IMR-90 (cell line): ENCODE measurements at regions not wholly inside any gene's neighbourhood (a gene's known extent, or its start where the extent isn't known, plus 50 kb on each side); places are given as distances from the start of the nearest gene placed in this dataset.

Experiments used
- ATAC-seq: fragments of 200-7000 bp; cut with Tn5 transposase; 2 replicates; pipeline ENCODE4 v1.9.1; 2020; ENCODE audit warnings: low read depth, mild to moderate bottlenecking, moderate library complexity
- BruUV-seq: library from RNA; stranded (reverse); fragments of 400-500 nt; replicated peaks from 2 replicates; lab custom pipeline; 2021; lab: Mats Ljungman, UMichigan
- CTCF ChIA-PET: fragments of 300-600 bp; formaldehyde crosslinking; extraction: SDS; loops from one replicate; lab custom pipeline; 2021; ENCODE audit warnings: antibody characterized with exemption; lab: Yijun Ruan, JAX
- POLR2A ChIA-PET: fragments of 300-600 bp; sonication (Branson Sonifier 250); formaldehyde crosslinking; loops from one replicate; lab custom pipeline; 2022; ENCODE audit warnings: antibody characterized with exemption; ENCODE audit not compliant: unreplicated experiment; lab: Charles Lee
- DNase-seq: peaks from one replicate; pipeline ENCODE4 v3.0.0; 2013
- H2AFZ ChIP-seq: replicated peaks from 2 replicates; pipeline ENCODE3; 2013; ENCODE audit warnings: low read length, mild to moderate bottlenecking; ENCODE audit not compliant: poor library complexity
- H2AK5ac ChIP-seq: 2 replicates; pipeline ENCODE4 v1.6.1; 2013; ENCODE audit warnings: low read depth, low read length, inconsistent platforms
- H2AK9ac ChIP-seq: replicated peaks from 2 replicates; pipeline ENCODE3; 2013; ENCODE audit warnings: mild to moderate bottlenecking, low read depth, low read length, moderate library complexity; ENCODE audit not compliant: poor library complexity
- H2BK120ac ChIP-seq: 2 replicates; pipeline ENCODE4 v1.6.1; 2013; ENCODE audit warnings: low read depth, low read length, inconsistent platforms
- H2BK15ac ChIP-seq: 3 replicates; pipeline ENCODE4 v1.6.1; 2013; ENCODE audit warnings: low read depth, low read length, inconsistent platforms
- H2BK20ac ChIP-seq: 2 replicates; pipeline ENCODE4 v1.6.1; 2013; ENCODE audit warnings: low read depth, mild to moderate bottlenecking, inconsistent platforms, low read length, moderate library complexity
- H2BK5ac ChIP-seq: 2 replicates; pipeline ENCODE4 v1.6.1; 2013; ENCODE audit warnings: mild to moderate bottlenecking, low read depth, low read length, inconsistent platforms; ENCODE audit not compliant: poor library complexity, severe bottlenecking
- H3K14ac ChIP-seq: replicated peaks from 2 replicates; pipeline ENCODE4 v1.6.1; 2013; ENCODE audit warnings: low read depth, low read length, inconsistent platforms
- H3K18ac ChIP-seq: 2 replicates; pipeline ENCODE4 v1.6.1; 2013; ENCODE audit warnings: low read depth, low read length, control low read depth
- H3K23ac ChIP-seq: 2 replicates; pipeline ENCODE4 v1.6.1; 2013; ENCODE audit warnings: low read depth, low read length, inconsistent platforms
- H3K27ac ChIP-seq: 2 replicates; pipeline ENCODE4 v1.5.1; 2013; ENCODE audit warnings: mild to moderate bottlenecking, control low read depth, low read length; ENCODE audit not compliant: insufficient read depth
- H3K27me3 ChIP-seq: 2 replicates; pipeline ENCODE4 v1.6.1; 2013; ENCODE audit warnings: low read length; ENCODE audit not compliant: control insufficient read depth, insufficient read depth
- H3K36me3 ChIP-seq: 2 replicates; pipeline ENCODE4 v1.6.1; 2013; ENCODE audit warnings: low read length, mixed read lengths; ENCODE audit not compliant: control insufficient read depth, insufficient read depth
- H3K4ac ChIP-seq: 2 replicates; pipeline ENCODE4 v1.6.1; 2013; ENCODE audit warnings: low read depth, low read length, inconsistent platforms
- H3K4me1 ChIP-seq: 2 replicates; pipeline ENCODE4 v1.6.1; 2013; ENCODE audit warnings: low read length, mixed read lengths; ENCODE audit not compliant: control insufficient read depth, insufficient read depth
- H3K4me2 ChIP-seq: 2 replicates; pipeline ENCODE4 v1.6.1; 2013; ENCODE audit warnings: low read depth, mild to moderate bottlenecking, control low read depth, low read length, moderate library complexity
- H3K4me3 ChIP-seq: 2 replicates; pipeline ENCODE4 v1.5.1; 2013; ENCODE audit warnings: low read depth, mild to moderate bottlenecking, control low read depth, low read length, moderate library complexity; ENCODE audit not compliant: insufficient read depth
- H3K56ac ChIP-seq: 2 replicates; pipeline ENCODE4 v1.6.1; 2013; ENCODE audit warnings: low read length, inconsistent platforms; ENCODE audit not compliant: insufficient read depth; ENCODE audit errors: extremely low read depth
- H3K79me1 ChIP-seq, 2 experiments: 2 replicates each; pipeline ENCODE4 v1.6.1; 2013; ENCODE audit warnings: low read length in 2 of 2, inconsistent platforms in 1 of 2, low read depth in 1 of 2
- H3K9ac ChIP-seq: 2 replicates; pipeline ENCODE4 v1.6.1; 2013; ENCODE audit warnings: low read depth, low read length, control low read depth
- H3K9me1 ChIP-seq: 2 replicates; pipeline ENCODE4 v1.6.1; 2013; ENCODE audit warnings: low read length, inconsistent platforms; ENCODE audit not compliant: insufficient read depth
- H3K9me3 ChIP-seq: 2 replicates; pipeline ENCODE4 v1.6.1; 2013; ENCODE audit warnings: low read length; ENCODE audit not compliant: control insufficient read depth, insufficient read depth
- H4K20me1 ChIP-seq: 2 replicates; pipeline ENCODE4 v1.6.1; 2013; ENCODE audit warnings: low read length, inconsistent platforms; ENCODE audit not compliant: insufficient read depth
- H4K5ac ChIP-seq: 2 replicates; pipeline ENCODE4 v1.6.1; 2013; ENCODE audit warnings: mild to moderate bottlenecking, low read depth, low read length, control low read depth
- H4K8ac ChIP-seq, 2 experiments: 2 replicates each; pipeline ENCODE4 v1.6.1; 2013; ENCODE audit warnings: low read depth in 2 of 2, low read length in 2 of 2, control low read depth in 1 of 2, inconsistent platforms in 1 of 2
- H4K91ac ChIP-seq: 2 replicates; pipeline ENCODE4 v1.6.1; 2013; ENCODE audit warnings: low read depth, low read length, inconsistent platforms; ENCODE audit not compliant: insufficient read depth
- CEBPB ChIP-seq: IDR thresholded peaks from 2 replicates; pipeline ENCODE4 v1.6.1; 2012; ENCODE audit warnings: low read depth, low read length, improper control_type of control experiment
- MAFK ChIP-seq: IDR thresholded peaks from 2 replicates; pipeline ENCODE4 v1.6.1; 2012; ENCODE audit warnings: low read depth, low read length, improper control_type of control experiment
- NFE2L2 ChIP-seq: fragments of 150-350 bp; IDR thresholded peaks from 2 replicates; pipeline ENCODE4 v1.6.1; 2016; ENCODE audit warnings: low read depth, mild to moderate bottlenecking, low read length
- WGBS, 2 experiments: methylation state at CpG; one replicate each; pipeline versions ENCODE4 v1.1.5 to v1.1.7; 2013; ENCODE audit warnings: missing lambda C conversion rate in 2 of 2; ENCODE audit not compliant: insufficient read length in 1 of 2; ENCODE audit errors: extremely low coverage in 2 of 2; 5-methylcytosine and 5-hydroxymethylcytosine counted together
- dilution Hi-C: fragments of 300-500 bp; cut with HindIII; formaldehyde crosslinking; loops from one replicate; pipeline ENCODE4 v1.14.3; 2018; ENCODE audit warnings: low sequenced_read_pairs; ENCODE audit not compliant: unreplicated experiment
- in situ Hi-C: fragments of 300-500 bp; cut with MboI; formaldehyde crosslinking; loops from 3 replicates; pipeline ENCODE4 v1.14.3; 2019; ENCODE audit warnings: low sequenced_read_pairs, inconsistent platforms, mixed read lengths
- intact Hi-C: fragments of 100-400 bp; cut with micrococcal nuclease; formaldehyde crosslinking; loops from 2 replicates; pipeline ENCODE4 v1.10.0; 2022

GRCh38 chr1:38500891-38501290 is 358.7 kb downstream of the RRAGC start:
- no peak overlapping the region for H2AK5ac ChIP-seq
- H3K18ac ChIP-seq, result no peak overlapping the region
- no peaks in the 10 kb centered on the region for H3K79me1 ChIP-seq
- H3K9ac ChIP-seq, result no peak overlapping the region
- WGBS, 2 experiments, result no CpG with 5 or more reads among the region's 2 CpGs
- H4K91ac ChIP-seq, result no peak overlapping the region
- ChIA-PET POLR2A (no interaction called here), CTCF (no interaction called here)
- no peak overlapping the region for H2AFZ ChIP-seq
- no peaks in the 10 kb centered on the region for H3K9me1 ChIP-seq
- no peak overlapping the region for H4K5ac ChIP-seq
- H2BK20ac ChIP-seq, result no peak overlapping the region
- H3K27me3 ChIP-seq, result no peaks in the 10 kb centered on the region
- H2BK15ac ChIP-seq, result no peak overlapping the region
- TF ChIP-seq NFE2L2, result no peak
- no peak for TF ChIP-seq CEBPB
- no peak for TF ChIP-seq MAFK
- no peak overlapping the region for H3K27ac ChIP-seq
- H3K4ac ChIP-seq, result no peak overlapping the region
- no peaks in the 10 kb centered on the region for H4K20me1 ChIP-seq
- in situ Hi-C loops (no loop called here), intact Hi-C loops (loop anchor here (5.0 kb wide), 1 partner anchor 474 kb away; no protein-coding TSS in a partner anchor), dilution Hi-C loops (no loop called here)
- H3K14ac ChIP-seq, result no peak overlapping the region
- no peak overlapping the region for H3K4me2 ChIP-seq
- DNase-seq, result no peak
- H2BK120ac ChIP-seq, result no peak overlapping the region
- no peak overlapping the region for H4K8ac ChIP-seq
- H3K36me3 ChIP-seq, result no peaks in the 10 kb centered on the region
- no peak overlapping the region for H2AK9ac ChIP-seq
- H3K4me3 ChIP-seq, result no peak overlapping the region
- H2BK5ac ChIP-seq, result no peak overlapping the region
- no peak for ATAC-seq
- H3K4me1 ChIP-seq, result no peaks in the 10 kb centered on the region
- H3K9me3 ChIP-seq, result no peaks in the 10 kb centered on the region
- H3K23ac ChIP-seq, result no peak overlapping the region
- BruUV-seq, result no TSS peak
- H3K56ac ChIP-seq, result no peak overlapping the region
